ENCODE measurements at regions not wholly inside any gene's neighbourhood (a gene's known extent, or its start where the extent isn't known, plus 50 kb on each side); places are given as distances from the start of the nearest gene placed in this dataset.

DNA sequence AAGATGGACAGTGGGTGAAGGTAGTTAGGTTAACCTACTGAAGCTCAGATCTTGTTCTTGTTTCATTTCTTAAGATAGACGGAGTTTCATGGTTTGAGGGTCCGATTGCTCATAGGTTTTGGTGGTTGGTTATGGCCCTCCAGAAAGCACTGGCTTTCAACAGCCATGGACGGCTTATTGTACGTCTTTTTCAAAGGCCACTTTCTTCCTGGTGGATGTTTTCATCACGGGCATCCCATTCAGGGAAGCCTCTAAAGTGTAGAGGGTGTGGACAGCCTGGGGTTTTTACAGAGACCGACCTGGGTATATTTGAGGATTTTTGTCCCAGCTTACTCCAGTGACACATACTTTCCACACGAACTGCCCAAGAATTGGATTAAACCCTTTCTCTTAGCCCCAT, 132.7 kb upstream of the ONECUT1 start:
- Histone ChIP-seq H3K4me1 (ENCODE audit: control insufficient read depth in 5 of 5, insufficient read depth in 5 of 5, low read length in 5 of 5) (no peaks in the 10 kb centered on the region), H3K9me3 (ENCODE audit: control insufficient read depth in 5 of 5, low read length in 5 of 5) (peaks cover 0 to 6% (median 0%) of the 10 kb centered on the region in 5 donors), H3K9ac (ENCODE audit: low read length in 5 of 5) (no peak overlapping the region), H3K4me3 (ENCODE audit: low read depth in 1 of 5, low read length in 5 of 5) (no peak overlapping the region), H3K27ac (ENCODE audit: low read depth, low read length) (no peak overlapping the region), H3K27me3 (ENCODE audit: control insufficient read depth in 5 of 5, insufficient read depth in 4 of 5, low read length in 5 of 5) (peaks cover 0 to 6% (median 0%) of the 10 kb centered on the region in 5 donors), H3K36me3 (ENCODE audit: control insufficient read depth in 5 of 5, insufficient read depth in 5 of 5, low read length in 5 of 5) (no peaks in the 10 kb centered on the region)

DNA sequence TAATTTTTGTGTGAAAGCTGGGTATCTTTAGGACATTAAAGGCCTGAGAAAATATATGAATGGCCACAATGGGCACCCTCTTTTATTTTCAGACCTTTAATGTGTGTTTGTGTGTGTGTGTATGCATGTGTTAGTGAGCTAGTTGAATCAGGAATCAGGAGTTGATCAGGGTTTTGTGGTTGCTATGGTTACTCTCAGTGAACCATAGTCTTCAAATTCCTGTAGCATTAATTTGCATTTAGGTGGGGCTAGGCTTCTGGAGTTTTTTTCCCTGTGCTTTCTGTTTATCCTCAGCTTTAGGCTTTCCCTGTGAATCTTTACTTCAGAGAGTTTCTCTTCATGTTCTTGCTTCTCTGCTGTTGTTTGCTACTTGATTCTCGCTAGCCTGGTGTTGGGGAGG, 122.0 kb upstream of the ONECUT1 start:
- Histone ChIP-seq H3K4me1 (ENCODE audit: control insufficient read depth in 5 of 5, insufficient read depth in 5 of 5, low read length in 5 of 5) (no peaks in the 10 kb centered on the region), H3K4me3 (ENCODE audit: low read depth in 1 of 5, low read length in 5 of 5) (no peak overlapping the region), H3K9ac (ENCODE audit: low read length in 5 of 5) (no peak overlapping the region), H3K9me3 (ENCODE audit: control insufficient read depth in 5 of 5, low read length in 5 of 5) (peaks cover 0 to 2% (median 0%) of the 10 kb centered on the region in 5 donors), H3K27me3 (ENCODE audit: control insufficient read depth in 5 of 5, insufficient read depth in 4 of 5, low read length in 5 of 5) (no peaks in the 10 kb centered on the region), H3K36me3 (ENCODE audit: control insufficient read depth in 5 of 5, insufficient read depth in 5 of 5, low read length in 5 of 5) (no peaks in the 10 kb centered on the region), H3K27ac (ENCODE audit: low read depth, low read length) (no peak overlapping the region)

DNA sequence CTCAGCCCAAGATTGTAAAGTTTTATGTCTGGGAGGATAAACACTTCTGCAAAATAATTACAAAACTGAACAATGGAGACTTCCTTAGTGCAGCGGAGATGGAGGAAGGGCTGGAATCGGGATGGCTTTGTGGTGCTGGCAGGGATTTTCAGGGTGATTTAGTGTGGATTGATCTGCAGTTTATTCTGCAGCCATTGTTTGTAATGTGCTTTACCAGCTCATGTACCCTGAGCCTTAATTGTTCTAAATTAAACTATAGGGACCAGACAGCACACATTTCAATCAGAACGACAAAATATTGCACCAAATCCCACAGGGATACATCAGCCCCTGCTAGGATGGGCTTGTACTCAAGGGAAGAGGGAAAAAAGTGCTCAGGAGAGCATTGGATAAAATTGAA, 103.2 kb upstream of the ONECUT1 start:
- H3K27ac ChIP-seq (ENCODE audit: low read depth, low read length), result no peak overlapping the region
- H3K9me3 ChIP-seq (ENCODE audit: control insufficient read depth in 5 of 5, low read length in 5 of 5), result no peaks in the 10 kb centered on the region
- no peak overlapping the region for H3K9ac ChIP-seq (ENCODE audit: low read length in 5 of 5)
- no peaks in the 10 kb centered on the region for H3K36me3 ChIP-seq (ENCODE audit: control insufficient read depth in 5 of 5, insufficient read depth in 5 of 5, low read length in 5 of 5)
- no peak overlapping the region for H3K4me3 ChIP-seq (ENCODE audit: low read depth in 1 of 5, low read length in 5 of 5)
- H3K4me1 ChIP-seq (ENCODE audit: control insufficient read depth in 5 of 5, insufficient read depth in 5 of 5, low read length in 5 of 5), result no peaks in the 10 kb centered on the region
- H3K27me3 ChIP-seq (ENCODE audit: control insufficient read depth in 5 of 5, insufficient read depth in 4 of 5, low read length in 5 of 5), result no peaks in the 10 kb centered on the region

DNA sequence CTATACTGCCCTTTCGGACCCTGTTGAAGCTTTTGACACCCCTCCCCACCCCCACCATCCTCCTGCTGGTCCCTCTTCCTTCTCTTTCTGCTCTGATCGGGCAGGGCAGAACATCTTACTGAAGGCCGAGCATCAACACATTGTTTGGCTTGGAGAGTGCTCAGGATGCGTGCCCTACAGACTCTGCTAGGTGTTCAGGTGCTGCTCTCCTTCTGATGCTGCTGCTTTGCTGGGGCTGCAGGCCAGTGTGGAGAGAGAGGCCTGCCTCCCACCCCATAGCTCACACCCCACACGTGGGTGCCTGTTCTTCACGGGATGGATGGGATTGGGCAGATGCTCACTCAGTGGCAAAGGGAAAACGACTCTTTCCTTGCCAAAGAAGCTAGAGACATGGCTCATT, 89.8 kb upstream of the ONECUT1 start:
- H3K4me3 ChIP-seq (ENCODE audit: low read depth in 1 of 5, low read length in 5 of 5), result no peak overlapping the region
- no peaks in the 10 kb centered on the region for H3K36me3 ChIP-seq (ENCODE audit: control insufficient read depth in 5 of 5, insufficient read depth in 5 of 5, low read length in 5 of 5)
- H3K27me3 ChIP-seq (ENCODE audit: control insufficient read depth in 5 of 5, insufficient read depth in 4 of 5, low read length in 5 of 5), result peaks cover 0 to 3% (median 0%) of the 10 kb centered on the region in 5 donors

DNA sequence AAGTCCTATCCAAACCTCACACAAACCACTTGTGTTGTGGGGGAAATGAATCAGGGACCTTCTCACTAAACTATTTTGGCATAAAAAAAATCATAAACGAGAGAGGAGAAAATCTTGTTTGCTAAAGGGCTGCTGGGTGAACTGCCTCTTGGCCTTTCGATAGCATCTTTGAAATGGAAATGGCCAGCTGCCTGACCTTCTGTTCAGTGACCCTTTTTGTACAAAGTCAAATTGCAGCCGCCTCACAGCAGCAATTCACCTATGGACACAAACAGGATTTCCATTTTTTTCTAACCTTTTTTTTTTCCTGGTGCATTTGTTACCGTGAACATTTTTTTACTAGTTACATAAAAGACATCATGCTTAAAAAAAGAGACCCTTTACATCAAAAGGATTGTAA, 89.0 kb upstream of the ONECUT1 start:
- H3K27me3 ChIP-seq (ENCODE audit: control insufficient read depth in 5 of 5, insufficient read depth in 4 of 5, low read length in 5 of 5), result peaks cover 0 to 3% (median 0%) of the 10 kb centered on the region in 5 donors
- no peak overlapping the region for H3K4me3 ChIP-seq (ENCODE audit: low read depth in 1 of 5, low read length in 5 of 5)
- H3K27ac ChIP-seq (ENCODE audit: low read depth, low read length), result no peak overlapping the region
- H3K9me3 ChIP-seq (ENCODE audit: control insufficient read depth in 5 of 5, low read length in 5 of 5), result no peaks in the 10 kb centered on the region
- H3K9ac ChIP-seq (ENCODE audit: low read length in 5 of 5), result no peak overlapping the region
- H3K36me3 ChIP-seq (ENCODE audit: control insufficient read depth in 5 of 5, insufficient read depth in 5 of 5, low read length in 5 of 5), result no peaks in the 10 kb centered on the region
- H3K4me1 ChIP-seq (ENCODE audit: control insufficient read depth in 5 of 5, insufficient read depth in 5 of 5, low read length in 5 of 5), result no peaks in the 10 kb centered on the region

More for the DNA sequence above, 89.8 kb upstream of the ONECUT1 start:
- Histone ChIP-seq H3K4me1 (ENCODE audit: control insufficient read depth in 5 of 5, insufficient read depth in 5 of 5, low read length in 5 of 5) (no peaks in the 10 kb centered on the region), H3K9me3 (ENCODE audit: control insufficient read depth in 5 of 5, low read length in 5 of 5) (no peaks in the 10 kb centered on the region), H3K9ac (ENCODE audit: low read length in 5 of 5) (no peak overlapping the region), H3K27ac (ENCODE audit: low read depth, low read length) (no peak overlapping the region)

DNA sequence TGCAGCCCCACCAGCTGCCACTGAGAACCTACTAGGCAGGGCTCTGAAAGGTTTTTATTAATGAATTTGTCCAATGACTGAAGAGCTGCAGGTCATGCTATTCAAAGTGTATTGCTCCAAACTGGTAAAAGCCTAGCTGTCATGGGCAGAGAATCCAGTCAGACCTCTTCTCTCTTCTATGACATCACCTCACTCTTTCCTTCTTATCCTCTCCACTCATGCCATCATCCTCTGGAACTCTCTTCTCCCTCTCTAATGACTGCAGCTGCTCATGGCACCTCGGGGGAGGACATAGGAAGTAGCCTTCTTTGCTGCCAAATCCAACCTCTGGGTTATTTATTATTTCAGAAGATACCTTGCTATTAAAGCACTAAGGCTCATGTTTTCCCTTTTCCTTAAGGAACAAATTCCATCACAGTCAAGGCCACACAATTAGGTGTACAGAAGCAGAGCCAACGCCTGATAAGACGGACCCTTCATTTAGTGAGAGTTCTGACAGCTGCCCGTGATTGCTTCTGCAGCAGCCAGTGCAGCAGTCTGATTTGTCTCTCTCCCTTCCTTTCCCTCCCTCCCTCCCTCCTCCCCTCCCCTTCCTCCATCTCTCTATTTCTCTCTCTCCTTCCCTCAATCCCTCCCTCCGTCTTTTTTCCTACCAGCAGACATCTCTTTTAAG, 87.0 kb upstream of the ONECUT1 start:
- H3K27me3 ChIP-seq (ENCODE audit: control insufficient read depth in 5 of 5, insufficient read depth in 4 of 5, low read length in 5 of 5), result peaks cover 0 to 3% (median 0%) of the 10 kb centered on the region in 5 donors
- no peak overlapping the region for H3K9ac ChIP-seq (ENCODE audit: low read length in 5 of 5)
- H3K27ac ChIP-seq (ENCODE audit: low read depth, low read length), result no peak overlapping the region
- H3K9me3 ChIP-seq (ENCODE audit: control insufficient read depth in 5 of 5, low read length in 5 of 5), result no peaks in the 10 kb centered on the region
- H3K4me3 ChIP-seq (ENCODE audit: low read depth in 1 of 5, low read length in 5 of 5), result no peak overlapping the region
- no peaks in the 10 kb centered on the region for H3K36me3 ChIP-seq (ENCODE audit: control insufficient read depth in 5 of 5, insufficient read depth in 5 of 5, low read length in 5 of 5)
- H3K4me1 ChIP-seq (ENCODE audit: control insufficient read depth in 5 of 5, insufficient read depth in 5 of 5, low read length in 5 of 5), result no peaks in the 10 kb centered on the region

DNA sequence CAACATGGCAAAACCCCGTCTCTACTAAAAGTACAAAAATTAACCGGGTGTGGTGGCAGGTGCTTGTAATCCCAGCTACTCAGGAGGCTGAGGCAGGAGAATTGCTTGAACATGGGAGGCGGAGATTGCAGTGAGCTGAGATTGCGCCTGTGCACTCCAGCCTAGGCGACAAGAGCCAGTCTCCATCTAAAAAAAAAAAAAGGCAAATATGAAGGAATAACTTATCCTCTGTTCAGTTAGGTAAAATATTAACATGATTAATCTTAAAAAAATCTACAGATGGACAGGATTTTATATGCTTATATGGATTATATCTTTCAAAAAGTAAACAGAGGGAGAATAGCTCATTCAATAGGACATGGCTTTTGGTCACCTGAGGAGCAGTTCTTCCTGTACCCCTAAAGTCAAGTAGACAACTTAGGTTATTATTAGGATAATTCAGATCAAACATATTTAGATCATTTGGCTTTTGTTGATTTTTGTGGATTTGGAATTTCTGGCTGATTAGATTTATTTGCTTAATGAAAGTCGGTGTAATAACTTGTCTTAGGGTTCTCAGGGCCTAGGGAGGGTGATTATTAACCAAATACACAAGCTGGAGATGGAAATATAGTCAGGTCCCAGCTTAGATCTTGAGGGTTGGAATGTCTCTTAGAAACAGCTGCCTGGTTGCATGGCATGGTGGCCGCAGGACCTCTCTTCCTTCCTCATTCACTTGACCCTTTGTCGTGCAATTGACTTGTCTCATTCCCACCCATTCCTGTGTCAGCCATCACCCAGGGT, 82.1 kb upstream of the ONECUT1 start:
- H3K9ac ChIP-seq (ENCODE audit: low read length in 5 of 5), result no peak overlapping the region
- no peak overlapping the region for H3K27ac ChIP-seq (ENCODE audit: low read depth, low read length)
- H3K36me3 ChIP-seq (ENCODE audit: control insufficient read depth in 5 of 5, insufficient read depth in 5 of 5, low read length in 5 of 5), result no peaks in the 10 kb centered on the region
- peaks cover 0 to 2% (median 0%) of the 10 kb centered on the region in 5 donors for H3K9me3 ChIP-seq (ENCODE audit: control insufficient read depth in 5 of 5, low read length in 5 of 5)
- no peaks in the 10 kb centered on the region for H3K4me1 ChIP-seq (ENCODE audit: control insufficient read depth in 5 of 5, insufficient read depth in 5 of 5, low read length in 5 of 5)
- H3K4me3 ChIP-seq (ENCODE audit: low read depth in 1 of 5, low read length in 5 of 5), result no peak overlapping the region
- H3K27me3 ChIP-seq (ENCODE audit: control insufficient read depth in 5 of 5, insufficient read depth in 4 of 5, low read length in 5 of 5), result peaks cover 0 to 7% (median 0%) of the 10 kb centered on the region in 5 donors

DNA sequence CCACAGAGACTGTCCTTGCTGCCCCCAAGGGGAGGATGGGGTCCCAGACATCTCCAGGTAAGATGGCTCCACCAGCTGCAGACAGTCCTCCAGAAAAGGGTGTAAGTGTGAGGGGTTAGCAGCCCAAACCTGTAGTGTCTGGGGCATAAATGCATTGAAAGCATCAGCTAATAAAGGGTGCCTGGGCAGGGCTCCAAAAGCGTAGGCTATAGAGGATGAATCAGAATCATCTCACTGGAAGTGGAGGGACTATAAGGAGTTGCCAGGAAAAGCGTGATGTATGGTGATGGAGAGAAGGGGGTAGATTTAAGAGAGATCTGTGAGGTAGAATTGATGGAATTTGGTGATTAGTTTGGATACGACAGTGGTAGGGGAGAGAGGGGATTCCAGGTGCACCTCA, 79.9 kb upstream of the ONECUT1 start:
- Histone ChIP-seq H3K9ac (ENCODE audit: low read length in 5 of 5) (no peak overlapping the region), H3K4me3 (ENCODE audit: low read depth in 1 of 5, low read length in 5 of 5) (no peak overlapping the region), H3K9me3 (ENCODE audit: control insufficient read depth in 5 of 5, low read length in 5 of 5) (peaks cover 0 to 16% (median 4%) of the 10 kb centered on the region in 5 donors), H3K27me3 (ENCODE audit: control insufficient read depth in 5 of 5, insufficient read depth in 4 of 5, low read length in 5 of 5) (peaks cover 0 to 4% (median 0%) of the 10 kb centered on the region in 5 donors), H3K36me3 (ENCODE audit: control insufficient read depth in 5 of 5, insufficient read depth in 5 of 5, low read length in 5 of 5) (no peaks in the 10 kb centered on the region), H3K27ac (ENCODE audit: low read depth, low read length) (no peak overlapping the region), H3K4me1 (ENCODE audit: control insufficient read depth in 5 of 5, insufficient read depth in 5 of 5, low read length in 5 of 5) (no peaks in the 10 kb centered on the region)

DNA sequence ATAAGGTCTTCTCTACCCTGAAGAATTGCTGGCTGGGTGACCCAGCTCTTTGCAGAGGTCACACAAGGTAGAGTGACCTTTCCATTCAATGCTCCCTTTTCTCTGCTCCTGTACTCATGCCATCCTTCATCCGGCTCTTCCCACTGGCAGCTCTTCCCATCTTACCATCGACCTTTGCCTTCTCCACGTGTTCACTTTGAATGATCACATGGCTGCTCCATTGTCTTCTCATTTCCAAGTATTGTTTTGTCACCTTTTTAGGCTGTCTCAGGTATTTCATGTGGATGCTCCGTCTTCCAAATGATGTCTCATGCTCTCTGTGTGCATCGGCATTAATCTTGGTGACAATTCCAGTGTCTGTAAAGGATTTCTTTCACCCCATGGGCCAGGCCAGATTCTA, 76.6 kb upstream of the ONECUT1 start:
- Histone ChIP-seq H3K27me3 (ENCODE audit: control insufficient read depth in 5 of 5, insufficient read depth in 4 of 5, low read length in 5 of 5) (peaks cover 0 to 4% (median 0%) of the 10 kb centered on the region in 5 donors), H3K4me1 (ENCODE audit: control insufficient read depth in 5 of 5, insufficient read depth in 5 of 5, low read length in 5 of 5) (no peaks in the 10 kb centered on the region), H3K9me3 (ENCODE audit: control insufficient read depth in 5 of 5, low read length in 5 of 5) (peaks cover 0 to 22% (median 7%) of the 10 kb centered on the region in 5 donors), H3K4me3 (ENCODE audit: low read depth in 1 of 5, low read length in 5 of 5) (no peak overlapping the region), H3K36me3 (ENCODE audit: control insufficient read depth in 5 of 5, insufficient read depth in 5 of 5, low read length in 5 of 5) (no peaks in the 10 kb centered on the region), H3K9ac (ENCODE audit: low read length in 5 of 5) (no peak overlapping the region), H3K27ac (ENCODE audit: low read depth, low read length) (no peak overlapping the region)

DNA sequence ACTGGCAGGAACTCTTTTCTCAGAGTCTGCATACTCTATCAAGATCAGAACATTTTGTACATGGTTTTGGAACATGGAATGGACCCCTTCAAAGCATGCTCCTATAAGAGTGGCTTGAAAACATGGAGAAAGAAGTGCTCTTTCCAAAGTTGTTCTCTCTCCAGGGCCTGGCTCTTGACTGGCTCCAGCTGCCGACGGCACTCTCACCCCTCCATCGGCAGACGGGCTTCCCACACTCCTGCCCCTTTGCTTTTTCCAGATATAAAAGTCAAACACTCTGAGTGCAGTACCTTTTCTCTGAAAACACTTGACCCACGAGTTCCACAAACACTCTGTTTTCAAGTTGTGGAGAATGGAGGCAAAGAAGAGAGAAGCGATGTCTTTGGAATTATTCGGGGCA, 72.5 kb upstream of the ONECUT1 start:
- Histone ChIP-seq H3K27ac (ENCODE audit: low read depth, low read length) (no peak overlapping the region), H3K27me3 (ENCODE audit: control insufficient read depth in 5 of 5, insufficient read depth in 4 of 5, low read length in 5 of 5) (peaks cover 0 to 6% (median 2%) of the 10 kb centered on the region in 5 donors), H3K36me3 (ENCODE audit: control insufficient read depth in 5 of 5, insufficient read depth in 5 of 5, low read length in 5 of 5) (no peaks in the 10 kb centered on the region), H3K4me1 (ENCODE audit: control insufficient read depth in 5 of 5, insufficient read depth in 5 of 5, low read length in 5 of 5) (no peaks in the 10 kb centered on the region), H3K9me3 (ENCODE audit: control insufficient read depth in 5 of 5, low read length in 5 of 5) (peaks cover 0 to 22% (median 7%) of the 10 kb centered on the region in 5 donors), H3K9ac (ENCODE audit: low read length in 5 of 5) (no peak overlapping the region), H3K4me3 (ENCODE audit: low read depth in 1 of 5, low read length in 5 of 5) (no peak overlapping the region)

All from subcutaneous abdominal adipose tissue (tissue), 5 donors.